Mucosa of gallbladder (tissue), 1 donor: ENCODE measurements at regions not wholly inside any gene's neighbourhood (a gene's known extent, or its start where the extent isn't known, plus 50 kb on each side); places are given as distances from the start of the nearest gene placed in this dataset.
A peak's percentile ranks its signal among the peaks of the same experiment; 100 is the strongest.
"Not testable (repeated sequence)": the region's sequence is repeated elsewhere in the genome, so short reads cannot be mapped to it uniquely, and the experiment has no call there.

ENCODE experiments used
- DNase-seq: peaks from one replicate; pipeline ENCODE4 v3.0.0-alpha.2; 2020; ENCODE audit warnings: low spot score
- donor health status: DM: no; HTN: no; CAD: no.

- no peak for DNase-seq
Observed at GRCh38 chr15:87722941-87723691, 533.4 kb downstream of the NTRK3 start.

- DNase-seq, result no peak
Observed at GRCh38 chr15:87720235-87720634, 536.3 kb downstream of the NTRK3 start.

GRCh38 chr15:87716422-87716821, 540.1 kb downstream of the NTRK3 start:
- no peak for DNase-seq

- DNase-seq, result no peak
Observed at GRCh38 chr15:87715252-87715651, 541.3 kb downstream of the NTRK3 start.

GRCh38 chr15:87713475-87713879, 543.1 kb downstream of the NTRK3 start:
- DNase-seq, result no peak

GRCh38 chr15:87712211-87712610, 544.3 kb downstream of the NTRK3 start:
- no peak for DNase-seq

GRCh38 chr15:87711026-87711425, 545.5 kb downstream of the NTRK3 start:
- DNase-seq, result no peak

GRCh38 chr15:87710406-87710805, 546.1 kb downstream of the NTRK3 start:
- DNase-seq, result peak; percentile 68

GRCh38 chr15:87707566-87708130, 548.9 kb downstream of the NTRK3 start:
- DNase-seq, result no peak

- DNase-seq, result no peak
Observed at GRCh38 chr15:87707071-87707470, 549.5 kb downstream of the NTRK3 start.

- DNase-seq, result no peak
Observed at GRCh38 chr15:87706001-87706400, 550.5 kb downstream of the NTRK3 start.

GRCh38 chr15:87704276-87704675, 552.3 kb downstream of the NTRK3 start:
- DNase-seq, result no peak

GRCh38 chr15:87703327-87704111, 553.0 kb downstream of the NTRK3 start:
- no peak for DNase-seq

GRCh38 chr15:87702270-87702669, 554.3 kb downstream of the NTRK3 start:
- DNase-seq, result no peak

GRCh38 chr15:87698467-87698866, 558.1 kb downstream of the NTRK3 start:
- not testable (repeated sequence) for DNase-seq

GRCh38 chr15:87689716-87690115, 566.8 kb downstream of the NTRK3 start:
- no peak for DNase-seq

- DNase-seq, result no peak
Observed at GRCh38 chr15:87687523-87687870, 569.0 kb downstream of the NTRK3 start.

GRCh38 chr15:87686841-87687522, 569.6 kb downstream of the NTRK3 start:
- DNase-seq, result no peak

- DNase-seq, result no peak
Observed at GRCh38 chr15:87686339-87686738, 570.2 kb downstream of the NTRK3 start.

GRCh38 chr15:87682527-87682926, 574.0 kb downstream of the NTRK3 start:
- DNase-seq, result no peak

GRCh38 chr15:87681104-87681503, 575.4 kb downstream of the NTRK3 start:
- no peak for DNase-seq

- DNase-seq, result no peak
Observed at GRCh38 chr15:87680208-87680607, 576.3 kb downstream of the NTRK3 start.
